Stromal cell of bone marrow (primary cell): ENCODE measurements at regions not wholly inside any gene's neighbourhood (a gene's known extent, or its start where the extent isn't known, plus 50 kb on each side); places are given as distances from the start of the nearest gene placed in this dataset.
"Not testable (repeated sequence)": the region's sequence is repeated elsewhere in the genome, so short reads cannot be mapped to it uniquely, and the experiment has no call there.

ENCODE experiments used
- DNase-seq: peaks from one replicate; pipeline ENCODE4 v3.0.0-alpha.2; 2012; ENCODE audit warnings: low read depth

DNA sequence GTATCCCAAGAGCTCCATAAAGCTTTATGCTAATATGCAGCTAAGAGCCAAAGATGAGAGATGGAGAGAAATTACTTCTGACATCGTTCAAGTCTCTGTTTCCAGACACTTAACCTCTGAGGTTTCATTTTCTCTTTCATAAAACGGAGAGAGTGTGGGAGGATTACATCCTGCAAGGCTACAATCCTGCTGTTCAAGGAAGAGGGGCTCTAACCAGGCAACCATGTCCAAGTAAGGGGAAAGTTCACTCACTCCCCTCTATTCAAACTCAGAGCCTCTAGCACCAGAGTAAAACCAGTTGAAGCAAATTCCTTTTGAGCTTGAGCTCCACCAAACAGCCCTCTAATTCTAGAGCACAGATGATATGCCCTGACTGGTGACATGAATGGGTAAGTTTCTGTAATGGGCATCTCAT, 397.4 kb downstream of the NPIPA8 start:
- no peak for DNase-seq

DNA sequence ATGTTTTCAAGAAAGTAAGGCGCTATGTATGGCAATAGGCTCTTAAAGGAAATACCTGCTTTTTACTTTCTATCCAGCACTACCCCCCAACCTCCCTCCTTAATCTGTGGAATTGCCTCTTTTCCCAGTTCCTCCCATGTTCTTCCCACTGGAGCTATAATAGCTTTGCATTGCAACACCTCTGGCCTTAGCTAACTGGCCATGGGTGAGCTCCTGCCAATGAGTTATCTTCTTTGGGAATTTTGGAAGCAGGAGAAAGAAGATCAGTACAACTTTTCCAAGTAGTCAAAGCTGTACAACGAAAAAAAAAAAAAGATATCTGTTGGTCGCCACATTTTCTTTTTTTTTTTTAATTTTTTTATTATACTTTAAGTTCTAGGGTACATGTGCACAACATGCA, 398.0 kb downstream of the NPIPA8 start:
- DNase-seq, result no peak

DNA sequence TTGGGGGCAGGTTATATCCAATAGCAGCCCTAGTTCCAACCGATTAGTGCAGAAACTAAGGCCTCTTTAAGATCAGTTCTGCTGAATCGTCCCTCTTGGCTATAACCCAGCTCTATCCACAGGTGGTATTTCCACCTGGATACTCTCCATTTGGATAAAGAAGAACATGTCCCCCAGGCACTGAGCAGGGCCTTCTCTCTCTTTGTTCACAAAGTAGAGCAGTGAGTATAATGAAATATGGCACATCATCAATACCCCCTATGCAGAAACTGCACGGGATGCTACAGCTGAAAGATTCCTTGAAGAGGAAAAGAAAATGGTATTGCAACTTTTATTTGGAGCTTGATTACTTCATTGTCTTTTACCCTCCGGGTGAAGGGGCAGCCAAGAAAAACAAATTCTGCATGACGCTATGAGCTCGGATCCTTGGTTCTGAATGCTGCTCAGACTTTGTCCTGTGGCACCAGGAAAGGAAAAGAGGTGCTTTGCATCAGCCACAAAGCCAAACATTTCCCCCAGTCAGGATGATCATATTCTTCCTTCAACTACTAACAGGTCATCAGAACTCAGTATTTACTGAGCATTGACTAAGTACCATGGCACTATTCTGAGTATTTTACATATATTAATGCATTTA, 399.7 kb downstream of the NPIPA8 start:
- DNase-seq, result peak; percentile 9

DNA sequence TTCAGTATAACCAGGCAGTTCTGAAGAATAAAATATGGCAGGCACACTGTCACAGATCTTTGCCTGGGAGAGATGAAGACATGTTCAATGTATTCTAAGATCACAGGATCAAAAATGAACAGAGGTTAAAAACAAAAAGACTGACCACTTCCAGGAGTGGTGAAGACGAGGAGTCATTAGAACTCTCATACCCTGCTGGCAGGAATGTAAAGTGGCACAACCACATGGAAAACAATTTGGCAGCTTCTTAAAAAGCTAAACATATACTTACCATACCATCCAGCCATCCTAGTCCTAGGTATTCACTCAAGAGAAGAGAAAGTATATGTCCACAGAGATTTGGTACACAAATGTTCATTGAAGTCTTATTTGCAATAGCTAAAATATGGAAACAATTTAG, 406.3 kb downstream of the NPIPA8 start:
- no peak for DNase-seq

DNA sequence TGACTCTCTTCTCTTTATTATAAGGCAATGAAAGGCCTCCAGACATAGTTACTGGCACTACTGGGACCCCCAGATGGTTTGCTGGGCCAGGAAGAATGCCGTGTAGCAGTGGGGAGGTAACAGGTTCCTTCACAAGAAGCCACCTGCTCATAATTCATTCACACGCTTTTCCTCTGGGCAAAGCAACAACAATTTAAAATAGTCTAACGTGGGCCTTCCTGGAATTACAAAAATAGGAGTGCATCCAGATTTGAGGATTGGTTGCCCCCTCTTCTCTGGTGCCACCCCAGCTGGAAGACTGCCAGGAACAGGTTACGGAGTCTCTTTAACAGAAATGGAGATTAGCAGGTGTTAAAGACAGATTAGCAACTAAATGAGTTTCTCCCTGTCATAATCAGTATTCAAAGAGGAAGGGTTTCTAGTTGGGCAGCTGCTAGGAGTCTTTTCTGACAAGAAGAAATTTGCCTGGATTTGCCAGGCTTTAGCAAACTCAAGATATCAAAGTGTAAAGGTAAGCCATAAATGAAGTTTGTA, 409.6 kb downstream of the NPIPA8 start:
- no peak for DNase-seq

DNA sequence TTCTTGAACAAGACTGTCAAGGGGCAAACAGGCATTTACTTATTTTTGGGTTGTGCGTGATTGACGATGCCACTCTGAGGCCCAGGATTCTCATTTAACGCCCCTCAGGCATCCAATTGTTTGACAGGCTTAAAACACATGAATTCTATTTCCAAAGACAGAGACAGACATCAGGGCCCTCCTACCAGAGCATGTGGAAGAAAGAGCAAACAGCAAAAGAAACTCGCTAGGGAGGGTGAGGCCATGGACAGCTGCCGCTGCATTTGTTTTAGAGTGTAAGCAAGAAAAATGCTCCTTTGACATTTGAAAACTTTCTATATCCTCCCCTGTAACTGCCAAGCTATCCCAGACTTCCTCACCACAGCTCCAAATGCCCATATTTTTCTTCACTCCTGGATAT, 410.1 kb downstream of the NPIPA8 start:
- DNase-seq, result no peak

DNA sequence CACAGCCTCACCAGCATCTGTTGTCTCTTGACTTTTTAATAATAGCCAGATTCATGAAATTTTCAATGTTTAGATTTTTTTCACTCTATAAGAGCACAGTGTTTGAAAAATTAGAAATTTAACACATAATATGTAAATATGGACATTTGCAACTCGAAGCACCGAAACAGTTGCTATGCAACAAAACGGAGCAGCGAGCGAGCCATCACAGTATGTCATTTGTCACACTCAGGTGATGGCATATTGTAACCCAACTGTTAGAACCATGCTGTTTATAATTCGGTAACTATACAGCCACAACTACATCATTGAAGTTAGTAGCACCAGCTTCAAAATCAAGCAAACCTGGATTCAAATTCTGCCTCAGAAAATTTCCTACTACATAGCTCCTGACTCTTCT, 410.8 kb downstream of the NPIPA8 start:
- DNase-seq, result no peak

DNA sequence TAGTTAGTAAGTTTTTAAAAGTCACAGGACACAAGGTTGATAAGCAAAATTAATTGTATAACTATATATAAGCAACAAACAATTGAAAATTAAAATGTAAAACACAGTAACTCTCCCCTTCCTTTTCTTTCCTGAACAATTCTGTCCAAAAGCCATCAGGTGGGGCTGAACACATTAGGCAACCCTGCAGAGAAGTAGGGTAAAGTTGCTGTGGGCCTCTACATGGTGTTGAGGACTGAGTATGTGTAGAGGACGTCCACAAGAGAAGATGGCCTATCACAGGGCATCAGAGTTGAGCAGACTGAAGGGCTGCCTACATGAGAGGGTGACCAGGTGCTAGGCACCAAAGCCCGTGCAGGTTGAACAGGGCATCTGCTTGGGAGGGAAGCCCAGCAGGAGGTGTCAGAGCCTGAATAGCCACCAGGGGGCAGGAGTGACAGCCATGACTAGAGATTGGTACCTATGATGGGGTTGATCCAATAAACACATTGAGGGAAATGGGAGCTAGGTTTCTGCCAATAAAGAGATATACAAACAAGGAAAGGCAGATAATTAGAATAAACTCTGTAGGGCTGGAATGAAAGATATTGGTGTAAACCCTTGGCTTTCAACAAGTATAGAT, 415.1 kb downstream of the NPIPA8 start:
- no peak for DNase-seq

DNA sequence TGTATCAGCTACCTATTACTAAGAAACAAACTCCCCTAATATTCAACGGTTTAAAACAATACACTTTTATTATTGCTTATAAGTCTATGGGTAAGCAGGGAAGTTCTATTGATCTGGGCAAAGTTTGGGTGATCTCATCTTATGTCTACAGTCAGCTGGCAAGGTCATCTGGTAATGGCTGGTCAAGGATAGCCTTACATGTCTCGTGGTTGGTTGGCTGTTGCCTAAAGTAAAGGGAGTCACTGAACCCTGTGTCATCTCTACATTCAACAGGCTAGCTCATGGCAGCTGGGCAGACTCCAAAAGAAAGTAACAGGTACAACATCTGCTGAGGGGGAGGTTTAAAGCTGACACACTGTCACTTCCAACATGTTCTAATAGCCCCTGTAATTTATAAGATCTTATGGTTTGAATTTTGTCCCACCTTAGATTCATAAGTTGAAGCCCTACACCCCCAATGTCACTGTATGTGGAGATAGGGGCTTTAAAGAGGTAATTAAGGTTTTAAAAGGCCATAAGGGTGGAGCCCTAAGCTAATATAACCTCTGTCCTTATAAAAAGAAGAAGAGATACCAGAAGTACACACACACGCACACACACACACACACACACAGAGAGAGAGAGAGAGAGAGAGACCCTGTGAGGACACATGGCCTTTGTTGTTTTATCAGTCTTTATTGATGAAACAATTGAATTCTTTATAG, 419.1 kb downstream of the NPIPA8 start:
- DNase-seq, result no peak

DNA sequence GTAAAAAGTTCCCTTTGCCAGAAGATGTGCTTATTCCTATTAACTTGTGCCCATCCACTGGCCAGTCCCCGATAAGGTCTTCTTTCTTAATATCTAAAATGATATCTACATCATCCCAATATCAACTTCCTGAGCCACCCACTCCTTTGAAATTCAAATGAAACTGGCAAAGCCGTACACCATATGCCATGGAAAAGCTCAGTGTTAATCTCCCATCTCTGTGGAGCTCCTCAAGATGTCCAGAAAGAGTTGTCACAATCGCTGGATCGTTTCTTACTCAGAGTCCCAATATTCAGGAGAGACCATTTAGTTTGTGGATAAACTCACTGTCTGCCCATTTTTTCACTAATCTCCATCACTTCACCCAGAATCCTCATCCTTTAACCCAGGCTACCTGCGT, 420.7 kb downstream of the NPIPA8 start:
- no peak for DNase-seq

DNA sequence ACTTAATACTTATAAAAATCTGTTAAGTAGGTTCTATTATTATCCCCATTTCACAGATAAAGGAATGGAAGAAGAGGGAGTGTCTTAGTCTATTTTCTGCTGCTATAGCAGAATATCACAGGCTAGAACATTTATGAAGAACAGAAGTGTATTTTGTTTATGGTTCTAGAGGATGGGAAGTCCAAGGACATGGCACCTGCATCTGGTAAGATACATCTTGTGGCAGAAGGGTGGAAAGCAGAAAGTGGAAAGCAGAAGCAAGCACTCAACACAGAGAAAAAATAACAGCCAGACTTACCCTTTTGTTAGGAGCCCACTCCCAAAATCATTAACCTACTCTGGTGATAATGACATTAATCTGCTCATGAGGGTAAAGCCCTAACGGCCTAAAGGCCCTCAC, 422.4 kb downstream of the NPIPA8 start:
- no peak for DNase-seq

DNA sequence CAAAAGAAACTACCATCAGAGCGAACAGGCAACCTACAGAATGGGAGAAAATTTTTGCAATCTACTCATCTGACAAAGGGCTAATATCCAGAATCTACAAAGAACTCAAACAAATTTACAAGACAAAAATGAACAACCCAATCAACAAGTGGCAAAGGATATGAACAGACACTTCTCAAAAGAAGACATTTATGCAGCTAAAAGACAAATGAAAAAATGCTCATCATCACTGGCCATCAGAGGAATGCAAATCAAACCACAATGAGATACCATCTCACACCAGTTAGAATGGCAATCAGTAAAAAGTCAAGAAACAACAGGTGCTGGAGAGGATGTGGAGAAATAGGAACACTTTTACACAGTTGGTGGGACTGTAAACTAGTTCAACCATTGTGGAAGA, 425.0 kb downstream of the NPIPA8 start:
- not testable (repeated sequence) for DNase-seq

DNA sequence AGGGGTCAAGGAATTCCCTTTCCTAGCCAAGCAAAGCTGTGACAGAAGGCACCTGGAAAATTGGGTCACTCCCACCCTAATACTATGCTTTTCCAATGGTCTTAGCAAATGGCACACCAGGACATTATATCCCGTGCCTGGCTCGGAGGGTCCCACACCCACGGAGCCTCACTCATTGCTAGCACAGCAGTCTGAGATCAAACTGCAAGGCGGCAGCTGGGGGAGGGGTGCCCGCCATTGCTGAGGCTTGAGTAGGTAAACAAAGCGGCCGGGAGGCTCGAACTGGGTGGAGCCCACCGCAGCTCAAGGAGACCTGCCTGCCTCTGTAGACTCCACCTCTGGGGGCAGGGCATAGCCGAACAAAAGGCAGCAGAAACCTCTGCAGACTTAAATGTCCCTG, 429.9 kb downstream of the NPIPA8 start:
- DNase-seq, result not testable (repeated sequence)

DNA sequence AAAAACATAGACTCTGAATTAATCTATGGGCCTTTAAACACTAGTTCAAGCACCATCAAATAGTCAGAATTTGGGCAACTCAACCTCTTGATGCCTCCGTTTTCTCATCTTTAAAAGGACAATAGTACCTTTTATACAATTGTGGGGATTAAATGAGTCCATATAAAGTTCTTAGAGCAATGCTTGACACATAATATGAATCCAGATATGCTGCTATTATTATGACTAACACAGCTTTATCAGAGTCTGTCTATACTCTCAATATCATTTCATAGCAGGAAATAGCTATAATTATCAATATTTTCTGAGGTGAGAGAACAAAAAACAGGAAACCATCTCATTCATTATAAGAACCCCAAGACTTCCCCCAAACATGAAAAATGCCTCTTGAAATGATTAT, 430.5 kb upstream of the XYLT1 start:
- DNase-seq, result no peak

DNA sequence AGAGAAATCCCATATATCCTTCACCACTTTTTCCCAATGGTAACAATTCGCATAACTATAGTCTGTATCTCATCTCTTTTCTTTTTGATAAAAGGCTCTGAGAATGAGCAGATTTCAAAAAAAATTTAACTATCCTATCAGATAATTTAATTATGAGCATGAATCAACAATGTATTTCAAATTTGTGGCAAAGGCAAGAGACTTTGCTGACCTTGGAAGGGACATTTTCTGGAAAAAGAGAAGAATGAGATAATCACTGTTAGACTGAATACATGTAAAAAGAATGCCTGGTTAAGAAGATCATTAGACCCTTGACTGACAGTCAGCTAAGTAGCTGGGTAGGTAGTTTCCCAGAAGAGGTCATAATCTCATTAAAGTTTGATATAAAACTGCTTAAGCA, 428.4 kb upstream of the XYLT1 start:
- no peak for DNase-seq

DNA sequence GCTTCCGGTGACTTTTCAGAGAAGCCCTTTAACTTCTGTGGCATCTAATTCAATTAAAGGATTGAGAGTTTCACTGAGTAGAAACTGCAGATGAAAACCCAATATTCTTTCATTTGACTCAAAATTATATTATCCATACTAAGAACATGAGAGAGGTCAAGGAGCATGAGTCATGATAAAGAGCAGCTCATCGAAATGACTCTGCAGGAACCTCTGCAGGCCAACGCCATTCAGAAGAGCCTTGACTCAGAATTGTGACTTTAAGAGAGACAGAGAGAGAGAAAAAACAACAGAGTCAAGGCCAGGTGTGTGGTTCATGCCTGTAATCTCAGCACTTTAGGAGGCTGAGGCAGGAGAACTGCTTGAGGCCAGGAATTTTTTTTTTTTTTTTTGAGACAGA, 417.2 kb upstream of the XYLT1 start:
- no peak for DNase-seq

DNA sequence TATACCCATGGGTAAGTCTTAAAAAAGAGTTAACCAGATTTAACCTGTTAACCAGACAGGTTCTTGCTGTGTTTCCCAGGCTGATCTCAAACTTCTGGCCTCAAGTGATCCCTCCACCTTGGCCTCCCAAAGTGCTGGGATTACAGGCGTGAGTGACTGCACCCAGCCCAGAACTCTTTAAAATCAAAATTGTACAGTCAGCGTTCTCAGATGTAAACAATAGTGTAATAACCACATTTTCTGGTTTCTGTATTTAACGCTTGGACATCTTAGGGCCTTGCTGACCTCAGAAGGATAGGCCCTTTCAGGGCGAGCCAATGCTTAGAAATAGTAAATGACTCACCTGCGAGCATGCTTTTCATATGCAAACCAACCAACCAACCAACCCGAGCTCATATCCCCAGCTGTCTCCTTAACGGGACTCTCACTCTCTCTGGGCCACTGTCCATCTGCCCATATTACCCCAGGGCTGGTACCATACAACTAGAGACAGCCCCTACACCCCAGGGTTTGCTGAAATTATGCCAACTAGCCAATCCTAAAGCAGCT, 415.0 kb upstream of the XYLT1 start:
- DNase-seq, result no peak

DNA sequence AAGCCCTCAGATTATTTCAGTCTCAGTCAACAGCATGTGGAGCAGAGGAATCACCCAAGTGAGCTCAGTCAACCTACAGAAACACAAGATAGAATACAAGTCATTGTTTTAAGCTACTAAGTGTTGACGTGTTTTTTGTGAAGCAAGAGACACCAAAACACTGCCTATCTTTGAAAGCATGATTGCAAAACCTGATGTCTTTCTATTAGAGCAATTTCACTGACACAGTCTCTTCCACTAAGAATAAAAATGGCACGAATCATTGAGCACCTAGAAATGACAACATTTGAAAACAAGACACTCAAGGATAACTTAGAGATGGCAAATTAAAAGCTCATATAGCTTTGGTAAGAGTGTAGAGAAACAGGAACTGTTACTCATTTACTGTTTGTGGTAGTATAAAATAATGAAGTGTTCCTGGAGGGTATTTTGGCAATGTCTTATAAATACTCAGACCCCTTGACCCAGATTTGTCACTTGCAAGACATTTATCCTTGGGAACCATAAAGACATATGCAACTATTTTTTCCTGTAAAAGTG, 407.1 kb upstream of the XYLT1 start:
- DNase-seq, result no peak

DNA sequence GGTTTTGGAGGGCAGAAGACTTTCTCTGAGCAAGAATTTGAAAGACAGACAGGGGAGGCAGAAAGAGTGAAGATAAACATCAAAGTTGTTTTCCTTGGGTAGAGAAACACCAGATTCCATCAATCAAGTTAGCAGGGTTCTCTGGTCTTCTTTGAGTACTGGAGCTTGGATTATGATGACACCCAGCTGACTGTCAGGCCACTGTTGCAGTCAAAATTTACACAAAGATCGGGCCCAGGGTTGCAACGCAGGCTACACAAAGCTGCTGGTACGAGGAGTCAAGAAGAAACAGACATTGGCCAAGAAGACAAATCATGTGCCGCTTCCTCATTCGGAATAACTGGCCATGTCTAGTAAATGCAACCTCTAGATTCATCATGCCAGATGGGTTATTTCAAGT, 396.2 kb upstream of the XYLT1 start:
- DNase-seq, result no peak

DNA sequence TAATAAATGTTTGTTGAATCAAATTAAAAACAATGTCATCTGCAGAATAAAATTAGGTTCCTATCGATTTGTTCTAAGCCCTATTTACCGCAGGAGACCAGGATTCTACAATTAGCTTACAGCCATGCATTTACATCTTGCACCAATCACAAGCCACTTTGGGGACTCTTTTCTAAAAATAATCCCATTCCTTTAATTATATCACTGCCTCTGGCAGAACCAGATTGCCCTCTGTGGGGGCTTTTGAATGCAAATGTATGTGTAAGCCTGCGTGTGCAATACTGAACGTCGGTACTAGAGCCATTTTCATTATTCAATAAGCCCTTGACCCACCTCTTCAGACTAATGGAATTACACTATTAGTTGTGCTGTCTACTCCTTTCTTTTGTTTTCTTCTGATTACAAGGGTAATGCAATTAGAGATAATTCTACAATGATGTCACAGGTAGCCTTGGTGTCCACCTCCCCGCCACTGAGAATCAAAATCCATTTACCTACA, 391.3 kb upstream of the XYLT1 start:
- no peak for DNase-seq

DNA sequence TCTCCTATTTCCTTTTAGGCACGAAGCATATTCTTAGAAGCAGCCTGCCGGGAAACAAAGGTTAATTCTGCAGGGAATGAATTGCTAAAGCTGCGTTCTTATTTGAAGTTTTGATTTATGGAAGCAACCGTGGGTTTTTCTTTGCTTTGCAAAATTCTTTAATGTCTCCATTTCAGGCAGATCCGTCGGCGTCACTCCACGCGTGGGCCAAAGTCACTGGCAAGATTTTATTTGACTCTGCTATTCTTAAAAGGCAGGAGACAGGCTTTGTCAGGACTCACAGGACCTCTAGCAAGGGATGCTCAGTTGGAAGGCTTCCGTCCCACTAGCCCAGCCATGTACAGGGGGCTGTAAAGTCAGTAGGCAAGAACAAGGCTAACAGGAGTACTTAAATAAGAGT, 387.3 kb upstream of the XYLT1 start:
- DNase-seq, result no peak

DNA sequence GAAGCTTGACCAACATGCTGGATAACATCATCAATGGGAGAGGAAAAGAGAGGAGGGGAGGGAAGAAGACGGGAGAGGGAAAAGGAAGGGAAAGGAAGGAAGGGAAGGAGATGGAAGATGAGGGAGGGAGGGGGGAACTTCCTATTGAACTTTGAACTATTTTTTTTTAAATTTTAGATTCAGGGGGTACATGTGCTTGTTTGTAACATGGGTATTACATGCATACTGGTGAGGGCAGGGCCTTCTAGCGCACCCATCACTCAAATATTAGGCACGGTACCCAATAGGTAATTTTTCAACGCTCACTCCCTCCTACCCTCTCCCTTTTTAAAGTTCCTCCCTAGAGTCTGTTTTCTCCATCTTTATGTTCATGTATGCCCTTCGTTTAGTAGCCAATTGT, 383.2 kb upstream of the XYLT1 start:
- DNase-seq, result no peak
